AG09319 (cell line): ENCODE measurements at regions not wholly inside any gene's neighbourhood (a gene's known extent, or its start where the extent isn't known, plus 50 kb on each side); places are given as distances from the start of the nearest gene placed in this dataset.

Experiments
- DNase-seq: peaks from one replicate; pipeline ENCODE4 v3.0.0-alpha.2; 2010; ENCODE audit warnings: low read depth; ENCODE audit errors: extremely low read depth
- CTCF ChIP-seq: IDR thresholded peaks from 2 replicates; pipeline ENCODE4 v1.5.1; 2011; ENCODE audit warnings: low read depth, mild to moderate bottlenecking, inconsistent platforms, low read length, moderate library complexity

- TF ChIP-seq CTCF: no peak
- DNase-seq: no peak
These were observed 815.3 kb upstream of the HS6ST1 start for GRCh38 chr2:129133692-129134641.

- no peak for DNase-seq
- TF ChIP-seq CTCF: no peak
These were observed 816.3 kb upstream of the HS6ST1 start for GRCh38 chr2:129135017-129135416.

DNA sequence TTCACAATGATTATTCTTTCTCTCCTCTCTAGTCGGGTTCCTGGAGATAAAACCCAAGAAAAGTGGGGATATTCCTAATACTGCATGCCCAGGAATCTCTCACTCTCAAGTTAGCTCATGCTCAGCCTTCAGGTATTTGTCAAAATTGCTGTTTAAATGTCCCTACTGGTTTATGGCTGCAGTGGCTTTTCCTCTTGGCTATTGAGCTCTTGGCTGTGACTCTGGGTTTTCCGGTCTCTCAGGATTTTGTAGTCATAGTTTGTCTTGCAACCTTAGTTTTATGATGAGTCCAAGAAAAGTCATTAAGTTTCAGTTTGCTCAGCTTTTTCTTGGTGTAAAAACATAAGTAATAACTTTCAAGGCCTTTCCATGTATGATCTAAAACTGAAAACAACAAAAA, 820.7 kb upstream of the HS6ST1 start:
- TF ChIP-seq CTCF: no peak
- no peak for DNase-seq

GRCh38 chr2:129142465-129142864, 823.8 kb upstream of the HS6ST1 start:
- no peak for TF ChIP-seq CTCF
- no peak for DNase-seq

DNA sequence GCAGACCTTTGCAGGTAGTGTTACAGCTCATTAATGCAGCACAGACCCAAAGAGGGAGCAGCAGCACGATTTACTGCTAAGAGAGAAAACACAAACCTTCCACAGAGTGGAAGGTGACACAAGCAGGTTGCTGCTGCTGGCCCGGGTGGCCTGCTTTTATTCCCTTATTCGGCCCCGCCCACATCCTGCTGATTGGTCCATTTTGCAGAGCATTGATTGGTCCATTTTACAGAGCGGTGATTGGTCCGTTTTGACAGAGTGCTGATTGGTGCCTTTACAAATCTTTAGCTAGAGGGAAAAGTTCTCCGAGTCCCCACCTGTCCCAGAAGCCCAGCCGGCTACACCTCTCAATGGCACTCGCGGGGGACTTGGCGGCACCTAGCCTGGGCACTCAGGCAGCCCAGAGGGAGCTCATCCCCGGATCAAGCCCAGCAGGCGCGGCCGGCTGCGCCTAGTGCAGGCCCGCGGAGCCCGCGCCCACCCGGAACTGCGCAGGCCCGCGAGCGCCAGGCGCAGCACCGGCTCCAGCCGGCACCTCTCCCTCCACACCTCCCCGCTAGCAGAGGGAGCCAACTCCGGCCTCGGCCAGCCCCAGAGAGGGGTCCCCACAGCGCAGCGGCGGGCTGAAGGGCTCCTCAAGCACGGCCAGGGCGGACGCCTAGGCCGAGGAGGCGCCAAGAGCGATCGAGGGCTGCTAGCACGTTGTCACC, 825.6 kb upstream of the HS6ST1 start:
- TF ChIP-seq CTCF: no peak
- DNase-seq: no peak

GRCh38 chr2:129152514-129152913, 827.0 kb upstream of the RAB6C start:
- TF ChIP-seq CTCF: no peak

DNA sequence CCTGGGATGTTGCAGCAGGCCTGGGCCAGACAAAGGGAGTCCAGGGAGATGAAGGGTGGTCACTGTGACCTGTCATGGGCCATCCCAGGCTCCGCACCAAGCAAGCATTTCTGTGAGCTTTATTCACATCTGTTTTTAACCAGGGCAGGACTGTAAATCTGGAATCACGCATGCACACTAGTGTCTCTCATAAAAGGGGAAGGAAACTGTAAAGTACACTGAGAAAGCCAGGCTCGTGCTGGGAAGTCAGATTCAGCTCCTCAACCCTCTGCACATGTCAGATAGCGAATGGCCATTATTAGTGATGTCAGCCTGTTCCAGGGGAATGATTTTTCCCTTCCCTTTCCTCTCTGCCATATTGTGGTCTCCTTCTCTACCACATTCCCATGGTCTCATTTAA, 818.6 kb upstream of the RAB6C start:
- no peak for TF ChIP-seq CTCF
- no peak for DNase-seq

More at GRCh38 chr2:129152514-129152913, 827.0 kb upstream of the RAB6C start:
- no peak for DNase-seq
